ENCODE measurements at regions not wholly inside any gene's neighbourhood (a gene's known extent, or its start where the extent isn't known, plus 50 kb on each side); places are given as distances from the start of the nearest gene placed in this dataset.

- H2AFZ ChIP-seq (ENCODE audit: low read length), result no peak overlapping the region
- TF ChIP-seq EZH2phosphoT487 (IDR thresholded peaks at IDR 0.05; ENCODE audit: borderline replicate concordance) (no peak), CTCF (conservative IDR thresholded peaks at IDR 0.05; ENCODE audit: low read length) (no peak)
- H3K79me2 ChIP-seq (ENCODE audit: insufficient read depth, low read length), result no peaks in the 10 kb centered on the region
- no peaks in the 10 kb centered on the region for H3K9me3 ChIP-seq (ENCODE audit: insufficient read depth, low read depth, low read length)
- H3F3A ChIP-seq (ENCODE audit: low read depth), result no peaks in the 10 kb centered on the region
- H3K9me2 ChIP-seq (replicated peaks; ENCODE audit: low read depth, low read length), result 0 out of 2 replicates have a peak, but pooled peaks cover 3% of the 10 kb centered on the region
- no peaks in the 10 kb centered on the region for H4K20me1 ChIP-seq (ENCODE audit: insufficient read depth, low read length, poor library complexity, severe bottlenecking)
- H3K27me3 ChIP-seq (ENCODE audit: insufficient read depth, low read length, poor library complexity, severe bottlenecking), result no peaks in the 10 kb centered on the region
- H3K4me1 ChIP-seq (ENCODE audit: insufficient read depth, low read length, poor library complexity, severe bottlenecking), result no peaks in the 10 kb centered on the region
- H3K4me2 ChIP-seq (ENCODE audit: low read depth, low read length, poor library complexity, severe bottlenecking), result no peak overlapping the region
- no peak overlapping the region for H3K4me3 ChIP-seq (ENCODE audit: low read length, poor library complexity, severe bottlenecking)
- H3K36me3 ChIP-seq (ENCODE audit: insufficient read depth, low read length), result no peaks in the 10 kb centered on the region
- H3K9ac ChIP-seq (ENCODE audit: low read depth, low read length, poor library complexity, severe bottlenecking), result no peak overlapping the region
Observed at GRCh38 chr3:170757038-170757437, 113.0 kb downstream of the RPL22L1 start.

GRCh38 chr3:170754311-170754693 lies 115.7 kb downstream of the RPL22L1 start:
- Histone ChIP-seq H3K9me2 (replicated peaks; ENCODE audit: low read depth, low read length) (0 out of 2 replicates have a peak, but pooled peaks cover 3% of the 10 kb centered on the region), H4K20me1 (ENCODE audit: insufficient read depth, low read length, poor library complexity, severe bottlenecking) (no peaks in the 10 kb centered on the region), H2AFZ (ENCODE audit: low read length) (no peak overlapping the region), H3K79me2 (ENCODE audit: insufficient read depth, low read length) (no peaks in the 10 kb centered on the region), H3K9me3 (ENCODE audit: insufficient read depth, low read depth, low read length) (no peaks in the 10 kb centered on the region), H3K9ac (ENCODE audit: low read depth, low read length, poor library complexity, severe bottlenecking) (no peak overlapping the region), H3K4me2 (ENCODE audit: low read depth, low read length, poor library complexity, severe bottlenecking) (no peak overlapping the region), H3K36me3 (ENCODE audit: insufficient read depth, low read length) (no peaks in the 10 kb centered on the region), H3F3A (ENCODE audit: low read depth) (no peaks in the 10 kb centered on the region), H3K4me3 (ENCODE audit: low read length, poor library complexity, severe bottlenecking) (no peak overlapping the region), H3K27me3 (ENCODE audit: insufficient read depth, low read length, poor library complexity, severe bottlenecking) (no peaks in the 10 kb centered on the region), H3K4me1 (ENCODE audit: insufficient read depth, low read length, poor library complexity, severe bottlenecking) (no peaks in the 10 kb centered on the region)
- no peak for TF ChIP-seq CTCF (conservative IDR thresholded peaks at IDR 0.05; ENCODE audit: low read length)
- no peak for TF ChIP-seq EZH2phosphoT487 (IDR thresholded peaks at IDR 0.05; ENCODE audit: borderline replicate concordance)

- Histone ChIP-seq H3K36me3 (ENCODE audit: insufficient read depth, low read length) (no peaks in the 10 kb centered on the region), H3K9ac (ENCODE audit: low read depth, low read length, poor library complexity, severe bottlenecking) (no peak overlapping the region), H3K9me3 (ENCODE audit: insufficient read depth, low read depth, low read length) (no peaks in the 10 kb centered on the region), H3K4me3 (ENCODE audit: low read length, poor library complexity, severe bottlenecking) (no peak overlapping the region), H3K79me2 (ENCODE audit: insufficient read depth, low read length) (no peaks in the 10 kb centered on the region), H3K27me3 (ENCODE audit: insufficient read depth, low read length, poor library complexity, severe bottlenecking) (no peaks in the 10 kb centered on the region), H4K20me1 (ENCODE audit: insufficient read depth, low read length, poor library complexity, severe bottlenecking) (no peaks in the 10 kb centered on the region), H3K9me2 (replicated peaks; ENCODE audit: low read depth, low read length) (0 out of 2 replicates have a peak, but pooled peaks cover 3% of the 10 kb centered on the region), H2AFZ (ENCODE audit: low read length) (no peak overlapping the region), H3K4me1 (ENCODE audit: insufficient read depth, low read length, poor library complexity, severe bottlenecking) (no peaks in the 10 kb centered on the region), H3K4me2 (ENCODE audit: low read depth, low read length, poor library complexity, severe bottlenecking) (no peak overlapping the region), H3F3A (ENCODE audit: low read depth) (no peaks in the 10 kb centered on the region)
- no peak for TF ChIP-seq CTCF (conservative IDR thresholded peaks at IDR 0.05; ENCODE audit: low read length)
Observed at GRCh38 chr3:170753421-170754310, 116.3 kb downstream of the RPL22L1 start.
